Femur (tissue), 1 donor: ENCODE measurements at regions not wholly inside any gene's neighbourhood (a gene's known extent, or its start where the extent isn't known, plus 50 kb on each side); places are given as distances from the start of the nearest gene placed in this dataset.
"Not testable (repeated sequence)": the region's sequence is repeated elsewhere in the genome, so short reads cannot be mapped to it uniquely, and the experiment has no call there.

Experiments
- DNase-seq: peaks from one replicate; pipeline ENCODE4 v3.0.0-alpha.2; 2017

DNA sequence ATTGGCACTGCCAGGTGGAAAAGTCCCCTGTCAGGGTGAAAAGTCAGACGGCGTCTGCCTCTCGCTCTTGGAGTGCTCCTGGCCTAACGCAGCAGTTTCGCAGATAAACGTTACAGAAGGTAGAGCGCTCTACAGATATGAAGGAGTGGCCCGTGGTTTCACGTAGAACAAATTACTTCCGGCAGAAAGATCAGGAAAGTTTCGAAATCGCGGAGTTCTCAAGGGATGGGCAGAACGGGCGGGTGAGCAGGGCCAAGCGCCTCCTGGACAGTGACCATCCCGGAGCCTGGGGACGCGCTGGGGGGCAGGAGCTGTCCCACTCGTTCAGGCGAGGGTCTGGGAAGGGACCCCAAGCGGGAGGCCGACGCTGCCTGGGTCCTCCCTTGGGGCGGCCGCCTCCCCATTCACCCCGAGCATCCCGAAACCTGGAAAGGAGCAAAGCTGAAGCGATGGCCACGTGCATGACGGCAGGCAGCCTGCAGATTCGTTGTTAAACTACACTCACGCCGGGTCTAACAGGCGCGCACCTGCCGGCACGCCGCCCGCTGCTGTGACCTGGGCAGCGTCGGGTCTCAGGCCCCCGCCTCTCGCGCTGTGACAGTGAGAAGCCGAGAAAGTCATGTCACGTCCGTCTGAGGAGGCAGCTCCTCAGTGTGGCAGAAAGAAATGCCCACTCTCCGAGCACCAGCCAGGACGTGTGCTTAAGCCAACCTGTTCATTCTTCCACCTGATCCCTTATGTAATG, 122.9 kb upstream of the SALL3 start:
- no peak for DNase-seq

DNA sequence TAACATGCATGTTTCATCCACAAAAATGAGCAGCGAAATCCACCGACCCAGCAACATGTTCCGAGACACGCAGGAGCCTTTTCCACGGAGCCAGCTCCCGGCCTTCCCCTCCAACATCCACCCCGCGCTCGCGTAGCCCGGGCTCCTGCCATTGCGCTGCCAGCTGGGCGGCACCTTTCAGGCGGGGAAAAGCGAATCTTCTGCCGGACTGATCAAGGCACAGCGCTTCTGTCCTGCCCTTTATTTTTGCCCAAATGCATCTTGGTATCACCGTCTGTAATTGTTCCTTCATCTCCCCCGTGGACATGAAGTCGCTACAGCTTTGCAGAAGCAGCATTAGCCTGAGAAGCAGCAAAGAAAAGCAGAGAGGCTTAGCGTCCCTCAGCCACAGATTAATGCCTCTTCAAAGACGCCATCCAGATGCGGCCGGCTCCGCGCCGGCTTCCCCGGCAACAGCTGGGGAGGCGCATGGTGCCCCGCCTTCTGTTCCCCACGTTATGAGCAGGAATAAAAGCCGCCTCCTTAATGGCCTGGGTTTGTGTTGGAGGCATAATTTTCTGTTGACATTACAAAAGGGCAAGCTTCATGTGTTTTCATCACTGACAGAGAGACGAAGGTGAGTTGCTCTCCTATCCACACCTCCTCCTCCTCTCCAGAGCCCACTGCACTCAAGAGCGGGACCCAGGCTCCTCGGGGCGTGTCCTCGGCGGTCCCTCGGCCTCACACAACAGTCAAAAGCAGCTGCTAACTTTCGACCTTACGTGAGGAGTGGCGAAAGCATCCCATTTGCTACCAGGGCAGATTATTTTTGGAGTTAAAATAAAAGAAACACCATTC, 122.1 kb upstream of the SALL3 start:
- DNase-seq: no peak

DNA sequence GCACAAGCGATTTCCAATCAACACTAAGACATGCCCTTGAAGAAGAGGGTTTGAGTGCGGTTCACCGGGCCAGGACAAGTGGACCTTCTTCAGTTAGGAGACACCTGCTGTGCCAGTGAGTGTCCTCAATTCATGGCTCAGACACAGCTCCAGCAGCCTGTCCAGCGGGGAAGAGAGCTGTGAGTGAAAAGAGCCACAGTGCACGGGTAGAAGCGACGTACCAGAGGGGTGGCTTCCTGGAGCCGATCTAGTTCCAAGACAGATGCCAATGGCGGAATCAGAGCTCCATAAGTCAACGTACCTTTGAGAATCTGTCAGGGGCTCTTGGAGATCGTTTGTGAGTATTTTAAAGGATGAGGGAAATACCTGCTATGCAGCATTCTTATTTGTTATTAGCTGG, 119.9 kb upstream of the SALL3 start:
- DNase-seq: no peak

DNA sequence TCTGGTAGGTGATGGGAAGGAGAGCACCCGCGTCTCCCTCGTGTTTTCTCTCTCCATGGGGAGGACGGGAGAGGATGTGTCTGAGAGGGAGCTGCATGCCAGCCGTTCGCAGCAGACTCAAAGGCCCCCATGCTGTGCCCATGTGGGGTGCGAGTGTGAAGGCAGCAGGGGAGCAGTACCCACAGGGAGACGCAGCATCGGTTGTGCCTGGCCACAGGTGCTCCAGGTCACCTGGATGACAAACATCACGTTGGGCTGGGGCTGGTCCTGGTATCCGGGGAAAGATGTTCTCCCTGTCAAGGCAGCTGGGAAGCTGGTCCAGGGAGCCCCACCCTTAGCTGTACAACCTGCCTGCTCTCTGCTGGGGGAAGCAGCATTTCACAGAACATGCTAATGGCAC, 119.5 kb upstream of the SALL3 start:
- no peak for DNase-seq

DNA sequence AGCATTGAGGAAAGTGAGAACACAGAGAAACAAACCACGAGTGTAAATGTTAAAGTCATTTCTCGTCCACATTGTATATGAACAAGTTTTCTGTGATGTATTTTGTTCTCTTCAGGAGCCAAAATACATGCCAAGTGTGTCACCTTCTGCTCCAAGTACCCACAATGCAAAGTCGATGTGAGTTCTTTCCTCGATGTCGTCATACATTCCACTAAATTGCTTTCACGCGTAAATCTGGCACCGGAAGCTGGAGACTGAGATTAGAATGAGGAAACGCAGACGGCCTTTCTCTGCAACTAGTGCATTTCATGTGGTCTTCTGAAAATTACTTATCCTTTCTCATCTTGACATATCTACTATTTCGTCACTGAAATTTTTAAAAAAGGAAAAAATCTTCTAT, 118.5 kb upstream of the SALL3 start:
- DNase-seq: no peak

DNA sequence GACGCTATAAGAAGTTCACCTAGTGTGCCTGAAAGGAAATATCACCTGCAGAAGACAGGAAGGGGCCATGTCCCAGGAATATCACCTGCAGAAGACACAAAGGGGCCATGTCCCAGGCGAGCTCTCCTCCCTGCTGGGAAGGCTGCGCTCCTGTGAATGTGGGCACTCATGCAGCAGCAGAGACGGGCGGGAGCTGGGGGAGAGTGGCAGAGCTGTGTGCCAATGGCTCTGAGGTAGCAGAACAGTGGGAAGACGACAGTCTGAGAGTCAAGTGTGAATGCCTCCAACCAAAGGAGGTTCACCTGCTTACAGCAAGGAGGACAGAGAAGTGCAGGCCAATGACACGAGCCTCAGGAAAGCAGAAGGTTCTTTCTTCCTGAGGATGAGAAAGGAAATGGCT, 117.9 kb upstream of the SALL3 start:
- no peak for DNase-seq

DNA sequence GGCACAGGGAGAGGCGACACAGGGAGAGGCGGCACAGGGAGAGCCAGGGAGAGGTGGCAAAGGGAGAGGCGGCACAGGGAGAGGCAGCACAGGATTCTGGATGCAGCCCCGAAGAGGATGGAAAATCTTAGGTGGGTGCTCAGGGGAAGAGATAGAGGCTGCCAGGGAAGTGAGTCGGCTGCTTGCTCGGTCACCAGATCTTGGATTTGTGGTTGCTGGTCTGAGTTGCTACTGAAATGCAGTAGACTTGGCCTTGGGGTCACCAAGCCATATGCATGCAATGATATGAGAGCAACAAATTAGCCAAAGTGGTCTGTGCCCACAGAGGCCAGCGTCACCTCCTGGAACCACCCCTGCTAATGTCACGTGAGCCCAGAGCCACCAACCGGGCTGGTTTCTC, 117.2 kb upstream of the SALL3 start:
- no peak for DNase-seq

DNA sequence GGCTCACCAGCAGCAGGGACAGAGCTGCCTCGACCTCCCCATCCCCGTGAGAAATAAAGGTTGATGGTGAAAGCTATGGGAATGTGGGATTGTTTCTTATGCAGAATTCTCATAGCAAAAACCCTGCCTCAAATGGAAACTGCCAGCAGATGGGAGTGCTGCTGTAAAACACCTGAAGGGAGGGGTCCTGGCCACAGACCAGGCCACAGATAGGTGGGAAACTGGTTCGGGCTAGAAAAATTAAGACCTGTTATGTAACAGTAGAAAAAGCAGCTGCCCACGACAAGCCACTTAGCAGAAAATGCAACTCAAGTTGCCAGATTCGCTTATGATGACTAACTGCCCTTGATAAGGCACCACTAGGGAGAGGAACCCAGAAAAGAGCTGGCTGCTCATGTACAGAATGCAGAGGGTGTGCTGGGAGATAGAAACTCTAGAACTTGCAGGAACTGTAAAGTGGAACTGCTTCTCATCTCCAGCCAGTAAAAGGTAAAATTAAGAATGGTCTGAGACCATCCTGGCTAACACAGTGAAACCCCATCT, 114.5 kb upstream of the SALL3 start:
- no peak for DNase-seq

DNA sequence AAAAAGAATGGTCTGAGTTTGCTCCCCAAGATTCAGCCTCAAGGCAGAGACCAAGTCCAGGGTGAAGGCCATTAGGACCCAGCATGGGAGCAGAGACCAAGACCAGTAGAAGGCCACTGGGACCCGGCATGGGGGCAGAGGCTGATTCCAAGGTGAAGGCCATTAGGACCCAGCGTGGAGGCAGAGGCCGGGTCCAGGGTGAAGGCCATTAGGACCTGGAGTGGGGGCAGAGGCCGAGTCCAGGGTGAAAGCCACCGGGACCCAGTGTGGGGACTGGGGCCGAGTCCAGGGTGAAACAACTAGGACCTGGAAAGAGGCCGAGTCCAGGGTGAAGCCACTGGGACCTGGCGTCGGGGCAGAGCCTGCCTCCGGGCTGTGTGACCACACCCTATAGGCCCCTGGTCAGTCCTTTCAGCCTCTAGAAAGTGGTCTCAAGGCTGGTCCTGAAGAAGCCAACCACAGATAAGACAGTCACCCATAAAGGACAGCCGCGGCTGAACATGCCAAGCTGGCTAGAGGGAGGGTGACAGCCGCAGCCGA, 113.8 kb upstream of the SALL3 start:
- DNase-seq: no peak

DNA sequence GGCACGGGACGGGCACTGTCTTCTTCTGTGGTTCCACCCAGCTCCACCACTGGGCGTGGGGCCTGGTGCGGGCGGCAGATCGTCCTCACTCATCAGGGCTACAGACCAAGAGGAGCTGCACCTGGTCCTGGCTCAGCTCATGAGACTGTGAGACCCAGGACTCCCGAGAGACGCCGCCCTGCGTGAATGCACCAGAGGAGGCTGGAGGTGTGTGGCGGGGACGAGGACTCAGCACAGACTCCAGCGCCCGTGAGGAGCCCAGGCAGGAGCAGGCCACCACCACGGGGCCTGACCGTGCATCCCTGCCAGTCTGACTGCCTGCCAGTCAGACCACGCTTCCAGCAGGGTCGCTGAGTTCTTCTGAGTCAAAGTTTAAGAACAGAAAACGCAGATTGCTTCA, 112.5 kb upstream of the SALL3 start:
- no peak for DNase-seq

DNA sequence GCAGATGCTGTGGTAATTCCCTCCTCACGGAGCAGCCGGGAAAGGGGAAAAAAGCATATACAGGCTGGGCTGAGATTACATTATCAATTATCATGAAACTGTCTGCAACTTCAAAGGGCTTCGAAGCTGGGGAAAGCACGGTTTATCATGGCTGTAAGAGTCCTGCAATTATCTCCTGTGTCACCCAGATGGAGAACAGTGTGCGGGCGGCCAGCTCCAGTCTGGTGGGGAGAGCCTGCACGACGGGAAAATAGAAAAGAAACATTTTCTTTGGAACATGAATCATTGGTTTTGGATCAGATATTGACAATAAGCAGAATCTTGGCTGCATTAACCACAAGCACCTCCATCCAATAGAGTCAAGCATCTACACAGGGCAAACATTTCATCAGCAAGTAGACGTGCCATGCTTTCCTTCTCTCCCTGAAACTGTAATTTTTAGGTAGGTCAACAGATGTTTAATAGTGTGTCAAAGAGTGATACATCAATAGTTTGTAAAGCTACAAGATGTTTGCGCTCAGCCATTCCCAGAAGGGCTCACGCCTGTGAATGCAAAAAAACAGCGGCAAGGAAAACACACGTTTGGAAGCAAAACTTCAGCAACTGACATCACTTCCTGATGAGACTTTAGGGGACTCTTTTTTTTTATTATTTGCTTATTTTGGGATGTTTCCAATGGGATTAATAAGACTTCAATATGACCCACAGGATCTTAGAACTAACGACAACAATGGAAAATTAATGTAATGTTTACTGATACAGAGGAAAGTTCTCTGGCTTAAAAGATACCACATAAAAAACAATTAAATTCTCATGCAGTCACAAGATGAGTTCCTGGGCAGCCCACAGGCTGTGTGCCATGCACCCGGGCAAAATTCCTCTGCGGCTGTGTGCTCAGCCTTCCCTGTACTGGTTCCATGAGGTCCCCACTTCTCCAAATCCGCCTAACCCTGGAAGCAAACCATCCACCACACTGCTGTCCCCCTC, 111.0 kb upstream of the SALL3 start:
- no peak for DNase-seq

DNA sequence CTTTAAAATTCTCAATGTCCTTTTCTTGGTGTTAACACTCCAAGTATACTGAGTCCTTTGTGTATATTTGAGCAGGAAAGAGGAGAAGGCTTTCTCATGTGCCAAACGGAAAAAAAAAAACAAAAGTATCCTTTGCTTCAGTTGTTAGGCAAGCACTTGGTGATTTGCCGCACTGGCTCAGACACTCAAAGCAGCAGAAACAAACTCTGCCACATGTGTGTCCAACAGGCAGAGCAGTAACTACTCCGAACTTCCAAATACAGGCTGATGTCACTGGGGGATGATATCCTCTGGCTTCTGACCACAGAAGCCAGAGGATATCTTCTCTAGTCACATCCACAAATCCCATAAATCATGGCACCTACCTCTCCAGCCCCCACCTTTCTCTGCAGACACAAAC, 108.0 kb upstream of the SALL3 start:
- no peak for DNase-seq

DNA sequence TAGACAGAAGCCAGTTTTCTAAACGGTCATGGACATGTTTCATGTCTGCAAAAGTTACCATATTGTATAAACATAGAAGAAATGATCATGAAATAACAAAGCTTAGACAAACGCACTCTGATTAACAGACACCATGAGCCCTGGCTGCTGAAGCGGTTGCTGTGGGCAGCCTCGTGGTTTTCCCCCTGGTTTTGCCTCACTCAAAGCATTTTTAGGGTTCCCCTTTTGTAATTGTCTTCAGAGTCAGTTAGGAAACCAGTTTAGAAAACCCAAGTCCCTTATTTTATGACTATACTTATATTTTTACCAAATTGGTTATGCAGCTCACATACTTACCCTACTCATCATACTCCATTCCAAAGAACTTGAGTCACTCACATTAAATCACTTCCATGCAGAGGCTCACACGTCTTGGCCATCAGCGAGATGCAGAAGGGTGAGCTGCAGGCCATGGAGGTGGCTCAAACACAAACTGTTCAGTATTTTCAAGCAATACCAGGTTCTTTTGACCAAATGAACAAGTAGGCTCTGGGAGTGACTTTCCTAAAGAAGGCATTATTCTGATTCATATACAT, 105.6 kb upstream of the SALL3 start:
- no peak for DNase-seq

DNA sequence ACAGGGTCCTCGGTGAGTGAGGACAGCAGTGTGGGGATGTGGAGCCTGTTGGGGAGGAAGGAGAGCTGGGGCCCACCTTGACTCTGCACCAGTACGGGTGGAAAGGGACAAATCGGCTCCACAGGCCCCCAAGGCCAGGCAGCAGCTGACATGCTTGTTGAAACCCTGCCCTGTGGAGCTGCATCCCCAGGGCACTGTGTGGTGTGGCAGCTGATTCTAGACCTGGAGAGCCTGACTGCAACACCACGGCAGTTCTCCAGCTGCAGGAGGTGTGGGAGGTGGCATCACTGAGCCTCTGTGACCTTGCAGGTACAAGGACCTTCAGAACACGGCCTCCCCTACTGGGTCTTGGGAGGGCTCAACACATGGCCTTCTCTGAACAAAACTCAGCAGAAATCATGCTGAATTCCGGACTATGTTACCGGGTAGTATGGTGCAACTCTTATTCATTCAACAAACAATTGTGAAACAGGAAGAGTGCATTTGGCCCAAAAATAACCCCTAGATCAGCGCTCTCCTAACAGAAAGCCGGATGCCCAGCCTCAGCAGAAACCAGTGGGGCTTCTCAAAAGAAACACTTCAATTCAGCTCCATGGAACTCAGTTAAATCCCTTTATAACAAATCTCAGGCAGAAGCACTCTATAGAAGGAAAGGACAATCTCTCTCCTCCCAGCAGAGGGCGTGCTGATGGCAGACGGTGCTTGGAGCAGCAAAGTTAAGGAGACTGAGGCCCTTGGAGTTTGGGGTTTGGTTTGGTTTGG, 104.4 kb upstream of the SALL3 start:
- no peak for DNase-seq

DNA sequence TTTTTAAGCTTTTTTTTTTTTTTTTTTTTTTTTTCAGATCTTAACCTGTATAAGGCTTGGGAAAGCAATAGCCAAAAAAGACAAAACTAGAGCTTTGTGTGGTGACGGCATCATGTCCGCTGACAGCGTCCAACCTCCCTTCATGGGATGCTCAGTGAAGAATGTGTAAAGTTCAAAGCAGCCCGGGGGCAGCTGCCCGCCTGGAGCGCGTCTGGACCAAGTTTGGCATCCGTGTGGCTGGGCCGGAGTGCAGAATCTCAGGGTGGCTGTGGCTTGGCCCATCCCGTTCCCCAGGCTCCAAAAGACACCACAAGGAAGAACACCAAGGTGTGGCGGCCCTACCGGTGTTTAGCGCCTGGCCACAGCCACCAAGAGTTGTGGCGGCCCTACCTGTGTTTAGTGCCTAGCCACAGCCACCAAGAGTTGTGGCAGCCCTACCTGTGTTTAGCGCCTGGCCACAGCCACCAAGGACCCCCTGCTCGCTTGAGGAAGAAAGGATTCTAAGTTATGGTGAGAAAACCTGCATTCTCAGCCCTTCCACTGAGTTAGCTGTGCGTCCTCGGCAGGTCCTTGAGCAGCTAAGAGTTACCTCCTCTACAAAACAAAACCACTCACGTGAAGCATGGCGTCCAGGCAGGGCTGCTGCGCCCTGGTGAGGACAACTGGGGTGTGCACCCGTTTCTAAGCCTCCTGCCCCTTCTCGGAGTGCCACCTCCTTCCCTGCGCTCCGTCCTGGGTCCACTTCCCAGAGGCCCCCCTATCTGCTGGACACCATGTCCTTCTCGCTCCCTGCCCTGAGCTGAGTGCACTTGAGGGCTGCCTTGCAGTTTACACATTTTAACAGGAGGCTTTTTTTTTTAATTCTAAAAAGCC, 103.6 kb upstream of the SALL3 start:
- no peak for DNase-seq

DNA sequence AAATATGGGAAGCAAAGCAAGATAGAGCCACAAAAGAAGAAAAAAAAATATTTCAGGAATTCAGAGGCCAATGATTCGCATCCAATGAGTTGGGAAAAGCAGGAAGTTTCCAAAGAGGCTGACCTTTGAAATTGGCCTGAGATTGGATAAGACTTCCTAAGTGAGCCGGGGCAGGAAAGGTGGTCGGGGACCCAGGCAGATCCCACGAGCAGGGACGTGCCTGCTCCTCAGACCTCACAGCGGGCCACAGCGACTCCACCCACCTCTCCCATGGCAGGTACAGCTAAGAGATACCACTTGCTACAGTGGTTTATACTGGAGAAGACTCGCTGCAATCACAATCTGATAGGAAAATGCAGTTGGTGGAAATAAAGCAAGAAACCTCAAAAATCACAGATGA, 102.8 kb upstream of the SALL3 start:
- no peak for DNase-seq

DNA sequence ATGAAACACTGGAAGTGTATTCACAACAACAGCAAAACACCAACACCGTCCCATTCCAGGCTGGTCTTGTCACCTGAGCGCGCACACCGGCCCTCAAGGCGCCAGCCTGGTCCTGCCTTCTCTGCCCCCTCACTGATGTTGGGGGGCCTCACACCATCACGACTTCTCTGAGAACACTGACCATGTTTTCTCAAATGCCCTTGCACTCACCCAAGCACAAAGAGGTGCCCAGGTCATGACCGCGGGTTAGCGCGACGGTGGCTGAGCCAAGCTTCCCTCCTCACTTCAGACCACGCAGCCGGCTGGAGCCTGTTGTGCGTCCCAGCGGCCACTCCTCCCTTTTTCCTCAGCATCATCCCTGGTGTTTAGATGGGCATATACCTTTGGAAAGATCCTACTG, 101.3 kb upstream of the SALL3 start:
- no peak for DNase-seq

DNA sequence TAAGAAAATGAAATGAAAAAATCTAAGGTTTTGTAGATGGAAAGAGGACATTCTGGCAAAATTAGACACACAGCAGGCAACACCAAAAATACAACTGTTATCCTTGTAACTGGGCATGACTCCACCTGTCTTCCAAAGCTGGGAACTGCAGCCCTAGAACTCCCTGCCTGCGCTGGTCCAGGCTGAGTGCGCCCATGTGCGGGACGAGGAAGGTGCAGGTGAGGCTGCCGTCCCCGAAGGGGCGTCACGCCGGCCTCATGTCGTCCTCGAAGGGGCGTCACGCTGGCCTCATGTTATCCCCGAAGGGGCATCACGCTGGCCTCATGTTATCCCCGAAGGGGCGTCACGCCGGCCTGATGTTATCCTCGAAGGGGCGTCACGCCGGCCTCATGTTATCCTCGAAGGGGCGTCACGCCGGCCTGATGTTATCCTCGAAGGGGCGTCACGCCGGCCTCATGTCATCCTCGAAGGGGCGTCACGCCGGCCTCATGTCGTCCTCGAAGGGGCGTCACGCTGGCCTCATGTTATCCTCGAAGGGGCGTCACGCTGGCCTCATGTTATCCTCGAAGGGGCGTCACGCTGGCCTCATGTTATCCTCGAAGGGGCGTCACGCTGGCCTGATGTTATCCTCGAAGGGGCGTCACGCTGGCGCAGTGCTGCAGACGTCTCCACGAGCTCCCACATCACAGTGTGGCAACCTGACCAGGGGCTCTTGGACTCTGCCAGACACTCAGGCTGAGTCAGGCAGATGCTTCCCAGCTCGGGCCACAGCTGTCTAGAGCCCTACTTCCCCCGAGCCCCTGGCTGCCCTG, 100.3 kb upstream of the SALL3 start:
- not testable (repeated sequence) for DNase-seq

DNA sequence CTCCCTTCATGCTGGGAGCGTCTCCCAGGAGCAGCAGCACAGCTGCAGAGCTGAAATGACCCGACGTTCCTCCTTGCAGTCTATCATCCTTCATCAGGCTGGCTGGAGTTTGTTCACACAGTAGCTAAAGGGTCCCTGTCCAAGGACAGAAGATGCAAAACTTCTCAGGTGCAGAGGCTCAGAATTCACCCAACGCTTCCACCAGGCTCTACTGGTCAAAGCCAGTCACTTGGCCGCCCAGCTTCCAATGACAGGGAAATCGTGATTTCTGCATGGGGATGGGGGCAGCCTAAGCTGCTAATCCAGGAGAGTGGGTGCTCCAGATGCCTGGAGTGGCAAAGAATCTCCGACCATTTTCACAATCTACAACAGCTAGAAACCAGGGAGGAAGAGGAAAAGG, 97.0 kb upstream of the SALL3 start:
- DNase-seq: no peak

DNA sequence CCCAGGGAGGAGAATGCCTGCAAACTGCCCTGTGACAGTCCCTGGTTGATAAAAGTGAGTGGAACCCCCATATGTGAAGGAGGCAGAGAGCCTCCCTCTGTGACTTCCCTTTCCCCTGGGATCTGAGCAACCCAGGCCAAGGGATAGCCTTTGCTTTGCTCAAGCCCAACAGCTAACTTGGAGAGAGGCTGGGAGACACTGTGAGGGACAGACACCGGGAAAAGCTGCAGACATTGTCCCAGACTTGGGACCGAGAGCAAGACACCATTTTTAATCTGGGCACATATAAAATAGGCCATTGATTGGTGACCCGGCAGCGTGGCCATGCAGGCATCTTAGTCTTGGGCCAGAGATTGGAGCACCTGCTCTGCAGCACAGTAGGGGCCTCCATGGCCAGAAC, 96.1 kb upstream of the SALL3 start:
- DNase-seq: no peak
